Psoas muscle (tissue), 7 donors: ENCODE measurements at regions not wholly inside any gene's neighbourhood (a gene's known extent, or its start where the extent isn't known, plus 50 kb on each side); places are given as distances from the start of the nearest gene placed in this dataset.

Source experiments
- ATAC-seq, 4 donors: fragments of 200-7000 bp; cut with Tn5 transposase; one replicate each; pipeline ENCODE4 v1.9.1; 2020; ENCODE audit warnings: moderate library complexity in 3 of 4, mild to moderate bottlenecking in 2 of 4
- DNase-seq, 2 donors: peaks; one replicate each; pipeline ENCODE4 v3.0.0-alpha.2; 2020
- H3K27ac ChIP-seq: fragments of 200-600 bp; one replicate; pipeline ENCODE4 v1.8.0; 2022
- H3K27me3 ChIP-seq, 3 donors: fragments of 200-600 bp in 1 of 3; one replicate each; pipeline versions ENCODE4 v1.6.1 to v1.8.0; 2013 to 2022; ENCODE audit warnings: low read length in 2 of 3, mild to moderate bottlenecking in 2 of 3, moderate library complexity in 1 of 3; ENCODE audit not compliant: insufficient read depth in 3 of 3
- H3K36me3 ChIP-seq, 2 donors: fragments of 200-600 bp in 1 of 2; one replicate each; pipeline versions ENCODE4 v1.6.1 to v1.8.0; 2013 to 2022; ENCODE audit warnings: low read depth in 1 of 2, mild to moderate bottlenecking in 1 of 2, moderate library complexity in 1 of 2; ENCODE audit not compliant: insufficient read depth in 1 of 2
- H3K4me1 ChIP-seq: fragments of 200-600 bp; one replicate; pipeline ENCODE4 v1.8.0; 2022
- H3K4me3 ChIP-seq: fragments of 200-600 bp; one replicate; pipeline ENCODE4 v1.8.0; 2022; ENCODE audit warnings: mild to moderate bottlenecking
- H3K9me3 ChIP-seq: fragments of 200-600 bp; one replicate; pipeline ENCODE4 v1.8.0; 2022
- CTCF ChIP-seq: fragments of 200-600 bp; IDR thresholded peaks from one replicate; pipeline ENCODE4 v1.8.0; 2022; ENCODE audit warnings: antibody characterized with exemption
- WGBS, 3 donors: extraction: QIAGEN DNeasy Blood & Tissue Kit; methylation state at CpG; one replicate each; pipeline versions ENCODE4 v1.1.6 to v1.1.7; 2013; 5-methylcytosine and 5-hydroxymethylcytosine counted together
- intact Hi-C, 2 donors: fragments of 100-400 bp; cut with DNase I; formaldehyde crosslinking; loops; one replicate each; pipeline versions ENCODE4 v1.11.0 to v1.14.2; 2022
- donor health status: healthy with polysubstance abuse.
- donor health status: DM: no; HTN: no; CAD: no; lungs with moderate emphysema.
- donor health status: Bipolar disorder and iron deficiency.
- donor health status: healthy.
- donor health status: DM: yes; HTN: yes; CAD: no.
- donor health status: DM: no; HTN: no; CAD: no.
- donor health status: DM: yes; HTN: yes; CAD: no.

- no peaks in the 10 kb centered on the region for H3K36me3 ChIP-seq
- no peak for DNase-seq
- no peak overlapping the region for H3K27ac ChIP-seq
- 5 to 7% (median 6%) methylated on average over 56 of the region's 56 CpGs for WGBS, 3 donors
- no peak for TF ChIP-seq CTCF
- peaks cover 18% of the 10 kb centered on the region for H3K4me1 ChIP-seq
- ATAC-seq: no peak
- H3K9me3 ChIP-seq: no peaks in the 10 kb centered on the region
- H3K27me3 ChIP-seq: peaks cover 0 to 99% (median 66%) of the 10 kb centered on the region in 3 donors
- intact Hi-C loops: no loop called here
- H3K4me3 ChIP-seq: peak overlapping the region; percentile 47
Measured at GRCh38 chr15:89409184-89410038, 74.8 kb upstream of the POLG start.

- Histone ChIP-seq H3K27me3 (peaks cover 0 to 99% (median 64%) of the 10 kb centered on the region in 3 donors), H3K27ac (no peak overlapping the region), H3K36me3 (no peaks in the 10 kb centered on the region), H3K4me1 (peaks cover 18% of the 10 kb centered on the region), H3K4me3 (peak overlapping the region; percentile 47), H3K9me3 (no peaks in the 10 kb centered on the region)
- ATAC-seq (no peak), DNase-seq (no peak)
- intact Hi-C loops: no loop called here
- TF ChIP-seq CTCF: no peak
- WGBS, 3 donors: 7 to 10% (median 9%) methylated on average over 33 of the region's 33 CpGs
Measured at GRCh38 chr15:89408372-89409183, 74.0 kb upstream of the POLG start.

- Histone ChIP-seq H3K4me3 (peak overlapping the region; percentile 34), H3K27ac (no peak overlapping the region), H3K9me3 (no peaks in the 10 kb centered on the region), H3K36me3 (no peaks in the 10 kb centered on the region), H3K27me3 (peaks cover 0 to 97% (median 57%) of the 10 kb centered on the region in 3 donors), H3K4me1 (peaks cover 18% of the 10 kb centered on the region)
- 1 to 4% (median 2%) methylated on average over 46 of the region's 46 CpGs for WGBS, 3 donors
- DNase-seq: no peak
- TF ChIP-seq CTCF: no peak
- intact Hi-C loops: no loop called here
- no peak for ATAC-seq
Measured at GRCh38 chr15:89406940-89407607, 72.5 kb upstream of the POLG start.

GRCh38 chr15:89406218-89406939 is 71.8 kb upstream of the POLG start:
- Histone ChIP-seq H3K27ac (no peak overlapping the region), H3K4me3 (peak overlapping the region; percentile 29), H3K4me1 (peaks cover 22% of the 10 kb centered on the region), H3K27me3 (peaks cover 0 to 97% (median 50%) of the 10 kb centered on the region in 3 donors), H3K36me3 (no peaks in the 10 kb centered on the region), H3K9me3 (no peaks in the 10 kb centered on the region)
- no peak for TF ChIP-seq CTCF
- 3 to 4% (median 4%) methylated on average over 45 of the region's 45 CpGs for WGBS, 3 donors
- intact Hi-C loops: no loop called here
- ATAC-seq: no peak
- no peak for DNase-seq
